Tibial nerve (tissue), 4 donors: ENCODE measurements at regions not wholly inside any gene's neighbourhood (a gene's known extent, or its start where the extent isn't known, plus 50 kb on each side); places are given as distances from the start of the nearest gene placed in this dataset.

Experiments used
- DNase-seq, 2 donors: peaks; one replicate each; pipeline ENCODE4 v3.0.0-alpha.2; 2019; ENCODE audit warnings: low spot score in 2 of 2
- H3K27ac ChIP-seq, 4 donors: fragments of 200-600 bp; sonication (generic) in 3 of 4; one replicate each; pipeline ENCODE4 v1.5.1; 2017 to 2019; ENCODE audit warnings: mild to moderate bottlenecking in 1 of 4
- H3K27me3 ChIP-seq, 2 donors: fragments of 200-600 bp; sonication (generic) in 1 of 2; one replicate each; pipeline versions ENCODE4 v1.5.1 to v1.6.0; 2017 to 2019
- H3K36me3 ChIP-seq, 3 donors: fragments of 200-600 bp; sonication (generic); one replicate each; pipeline ENCODE4 v1.5.1; 2018 to 2019
- H3K4me1 ChIP-seq, 4 donors: fragments of 200-600 bp; sonication (generic) in 3 of 4; one replicate each; pipeline ENCODE4 v1.5.1; 2017 to 2019
- H3K4me3 ChIP-seq, 4 donors: fragments of 200-600 bp; sonication (generic) in 3 of 4; one replicate each; pipeline ENCODE4 v1.5.1; 2017 to 2019; ENCODE audit warnings: mild to moderate bottlenecking in 1 of 4, moderate library complexity in 1 of 4
- H3K9me3 ChIP-seq, 4 donors: fragments of 200-600 bp; sonication (generic) in 3 of 4; one replicate each; pipeline ENCODE4 v1.5.1; 2017 to 2019
- CTCF ChIP-seq, 5 experiments: fragments of 200-600 bp in 3 of 5; fragments of 450-650 bp in 2 of 5; sonication (generic) in 3 of 5; IDR thresholded peaks; one replicate each; pipeline ENCODE4 v1.5.1; 2016 to 2019; ENCODE audit warnings: antibody characterized with exemption in 5 of 5, mild to moderate bottlenecking in 3 of 5, moderate library complexity in 2 of 5
- EP300 ChIP-seq, 2 donors: sonication (generic); formaldehyde crosslinking; IDR thresholded peaks; one replicate each; pipeline ENCODE4 v1.6.1; 2017; ENCODE audit warnings: antibody characterized with exemption in 2 of 2, mild to moderate bottlenecking in 1 of 2
- POLR2A ChIP-seq, 2 donors: fragments of 450-650 bp; IDR thresholded peaks; one replicate each; pipeline ENCODE4 v1.6.1; 2017; ENCODE audit warnings: antibody characterized with exemption in 2 of 2, mild to moderate bottlenecking in 2 of 2, moderate library complexity in 2 of 2
- WGBS, 2 donors: methylation state at CpG; one replicate each; pipeline ENCODE4 v1.1.5; 2018; 5-methylcytosine and 5-hydroxymethylcytosine counted together

GRCh38 chr4:165625281-165625680 lies 246.5 kb downstream of the CPE start:
- H3K27me3 ChIP-seq = no peaks in the 10 kb centered on the region
- no peak overlapping the region for H3K4me3 ChIP-seq
- no peaks in the 10 kb centered on the region for H3K36me3 ChIP-seq
- no peak overlapping the region for H3K27ac ChIP-seq
- 55 to 60% methylated on average over 2 of the region's 2 CpGs for WGBS, 2 donors
- no peak for TF ChIP-seq CTCF (IDR thresholded peaks at IDR 0.05)
- TF ChIP-seq POLR2A (IDR thresholded peaks at IDR 0.05) = no peak
- TF ChIP-seq EP300 (IDR thresholded peaks at IDR 0.05) = no peak
- no peaks in the 10 kb centered on the region for H3K9me3 ChIP-seq
- no peak for DNase-seq
- H3K4me1 ChIP-seq = no peaks in the 10 kb centered on the region

- H3K27me3 ChIP-seq = no peaks in the 10 kb centered on the region
- WGBS, 2 donors = 67 to 73% methylated on average over 4 of the region's 4 CpGs
- no peak for DNase-seq
- no peak overlapping the region for H3K27ac ChIP-seq
- H3K36me3 ChIP-seq = no peaks in the 10 kb centered on the region
- H3K9me3 ChIP-seq = no peaks in the 10 kb centered on the region
- H3K4me3 ChIP-seq = no peak overlapping the region
- no peak for TF ChIP-seq EP300 (IDR thresholded peaks at IDR 0.05)
- TF ChIP-seq CTCF (IDR thresholded peaks at IDR 0.05) = no peak
- no peak for TF ChIP-seq POLR2A (IDR thresholded peaks at IDR 0.05)
- no peaks in the 10 kb centered on the region for H3K4me1 ChIP-seq
Measured at GRCh38 chr4:165626316-165626715, 246.7 kb upstream of the TLL1 start.

GRCh38 chr4:165627128-165627527 lies 245.9 kb upstream of the TLL1 start:
- H3K4me3 ChIP-seq = no peak overlapping the region
- no peak for DNase-seq
- no peaks in the 10 kb centered on the region for H3K36me3 ChIP-seq
- no peaks in the 10 kb centered on the region for H3K27me3 ChIP-seq
- H3K4me1 ChIP-seq = no peaks in the 10 kb centered on the region
- TF ChIP-seq EP300 (IDR thresholded peaks at IDR 0.05) (no peak), POLR2A (IDR thresholded peaks at IDR 0.05) (no peak), CTCF (IDR thresholded peaks at IDR 0.05) (no peak)
- H3K27ac ChIP-seq = no peak overlapping the region
- H3K9me3 ChIP-seq = no peaks in the 10 kb centered on the region
- 61% methylated on average over 3 of the region's 3 CpGs for WGBS, 2 donors

GRCh38 chr4:165627548-165627947 lies 245.5 kb upstream of the TLL1 start:
- no peak for TF ChIP-seq EP300 (IDR thresholded peaks at IDR 0.05)
- no peak for TF ChIP-seq CTCF (IDR thresholded peaks at IDR 0.05)
- no peak for TF ChIP-seq POLR2A (IDR thresholded peaks at IDR 0.05)
- DNase-seq = no peak
- Histone ChIP-seq H3K36me3 (no peaks in the 10 kb centered on the region), H3K4me3 (no peak overlapping the region), H3K9me3 (no peaks in the 10 kb centered on the region), H3K27ac (no peak overlapping the region), H3K4me1 (no peaks in the 10 kb centered on the region), H3K27me3 (no peaks in the 10 kb centered on the region)
- 83 to 93% methylated on average over 5 of the region's 5 CpGs for WGBS, 2 donors

GRCh38 chr4:165628572-165628971 lies 244.5 kb upstream of the TLL1 start:
- no peak for DNase-seq
- no peaks in the 10 kb centered on the region for H3K4me1 ChIP-seq
- H3K36me3 ChIP-seq = no peaks in the 10 kb centered on the region
- H3K27ac ChIP-seq = no peak overlapping the region
- no peak for TF ChIP-seq CTCF (IDR thresholded peaks at IDR 0.05)
- TF ChIP-seq POLR2A (IDR thresholded peaks at IDR 0.05) = no peak
- TF ChIP-seq EP300 (IDR thresholded peaks at IDR 0.05) = no peak
- WGBS, 2 donors = 84 to 90% methylated on average over 3 of the region's 3 CpGs
- no peaks in the 10 kb centered on the region for H3K27me3 ChIP-seq
- no peaks in the 10 kb centered on the region for H3K9me3 ChIP-seq
- H3K4me3 ChIP-seq = no peak overlapping the region
